Globus pallidus (tissue), 1 donor: ENCODE measurements at regions not wholly inside any gene's neighbourhood (a gene's known extent, or its start where the extent isn't known, plus 50 kb on each side); places are given as distances from the start of the nearest gene placed in this dataset.

Experiments used
- DNase-seq: peaks from one replicate; pipeline ENCODE4 v3.0.0-alpha.2; 2015; ENCODE audit warnings: low spot score

DNA sequence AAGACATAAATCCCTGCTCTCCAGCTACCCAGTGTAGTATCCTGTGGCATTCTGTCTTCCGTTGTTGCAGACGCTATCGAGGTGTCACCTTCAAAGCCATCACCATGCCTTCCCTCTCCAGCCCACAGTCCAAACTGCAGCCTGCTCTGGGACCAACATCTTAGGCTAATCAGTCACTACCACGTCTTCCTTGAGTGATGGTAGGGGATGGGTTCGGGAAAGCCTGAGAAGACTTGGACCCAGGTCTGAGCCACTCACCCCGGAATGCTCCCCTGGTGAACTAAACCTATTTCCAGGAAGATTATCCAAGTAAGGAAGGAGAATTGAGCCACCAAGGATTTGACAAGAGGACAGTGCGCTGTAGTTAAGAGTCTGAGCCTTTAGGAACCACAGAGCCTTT lies 52.9 kb upstream of the IRX1 start:
- DNase-seq = no peak

- no peak for DNase-seq
These were observed 53.5 kb upstream of the IRX1 start for GRCh38 chr5:3542158-3542557.

DNA sequence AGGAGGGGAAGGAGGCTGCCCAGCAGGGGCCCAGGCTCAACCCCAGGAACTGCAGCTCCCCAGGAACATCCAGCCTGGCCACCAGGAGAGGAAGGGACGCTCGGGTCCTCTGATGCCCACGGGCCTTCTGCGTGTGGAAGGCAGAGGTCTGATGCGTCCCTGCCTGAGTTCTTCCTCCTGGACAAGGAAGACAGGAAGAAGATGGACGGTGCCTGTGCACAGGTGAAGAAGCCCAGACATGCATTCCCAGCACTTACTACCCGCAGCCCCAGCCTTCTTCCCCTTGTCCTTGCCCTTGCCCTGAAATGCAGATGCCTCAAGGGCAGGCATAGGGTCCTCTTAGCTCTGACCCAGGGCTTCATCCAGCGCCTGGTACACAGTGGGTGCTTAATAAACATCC lies 56.7 kb upstream of the IRX1 start:
- no peak for DNase-seq

DNA sequence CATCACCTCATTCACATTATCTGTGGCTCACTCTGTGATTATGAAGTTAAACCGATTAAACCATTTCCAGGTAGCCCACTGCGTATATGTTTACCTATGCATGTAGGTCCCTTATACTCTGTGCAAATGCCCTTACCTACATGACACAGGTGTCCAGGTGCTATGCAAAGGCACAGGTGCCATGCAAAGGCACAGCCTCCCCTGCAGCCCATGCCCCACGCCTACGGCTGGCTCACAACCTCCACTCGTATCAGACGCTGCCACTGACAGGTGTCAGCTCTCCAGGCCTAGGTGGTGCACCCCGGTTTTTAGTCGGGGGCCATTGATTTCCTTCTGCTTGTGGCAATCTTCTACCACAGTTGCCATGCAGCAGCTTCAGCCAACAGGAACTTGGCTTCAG lies 57.7 kb upstream of the IRX1 start:
- no peak for DNase-seq

GRCh38 chr5:3535414-3536211 lies 60.0 kb upstream of the IRX1 start:
- DNase-seq = no peak

GRCh38 chr5:3534997-3535396 lies 60.6 kb upstream of the IRX1 start:
- no peak for DNase-seq

GRCh38 chr5:3531320-3531986 lies 64.2 kb upstream of the IRX1 start:
- DNase-seq = no peak

- no peak for DNase-seq
These were observed 65.4 kb upstream of the IRX1 start for GRCh38 chr5:3530251-3530650.

DNA sequence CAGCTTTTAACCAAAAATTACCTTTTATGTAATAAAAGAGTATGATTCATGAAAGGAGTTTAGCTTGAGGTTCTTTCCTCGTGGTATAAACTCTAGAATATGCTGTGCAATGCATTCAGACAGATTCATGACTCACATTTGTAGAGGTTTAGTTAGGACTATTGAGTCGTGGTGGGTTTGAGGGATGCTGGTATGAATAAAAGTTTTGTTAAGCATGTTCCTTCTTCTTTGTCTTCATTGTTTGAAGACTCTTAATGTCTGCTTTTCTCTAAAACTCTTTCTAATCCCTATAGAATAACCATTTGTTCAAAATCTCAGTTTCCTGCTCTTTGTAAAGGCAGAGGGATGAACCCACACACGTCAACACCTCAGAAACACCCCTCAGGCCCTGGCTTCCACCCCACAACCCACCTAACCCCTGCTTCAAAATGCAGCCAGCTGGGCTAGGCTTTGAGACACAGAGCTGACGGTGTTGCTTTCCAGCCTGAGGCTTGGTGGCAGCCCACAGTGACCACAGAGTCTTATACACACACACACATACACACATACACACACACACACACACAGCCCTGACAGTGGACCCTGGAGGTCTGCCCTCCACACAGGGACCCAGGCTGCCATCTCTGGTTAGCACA lies 69.0 kb upstream of the IRX1 start:
- DNase-seq = no peak

DNA sequence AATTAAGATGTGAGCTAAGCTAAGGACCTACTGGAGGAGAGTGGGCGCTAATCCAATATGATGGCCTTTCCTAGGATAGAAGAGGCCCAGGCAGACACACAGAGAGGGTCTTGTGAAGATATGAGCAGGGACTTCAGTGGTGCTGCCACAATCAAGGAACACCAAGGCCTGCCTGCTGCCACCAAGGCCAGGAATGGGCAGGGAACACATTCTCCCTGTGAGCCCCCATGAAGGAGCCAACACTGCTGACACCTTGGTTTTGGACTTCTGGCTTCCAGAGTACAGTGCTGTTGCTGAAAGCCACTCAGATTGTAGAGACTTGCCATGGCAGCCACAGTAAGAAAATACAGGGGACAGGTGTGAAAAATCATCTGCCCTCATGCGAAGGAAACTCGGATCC lies 73.1 kb upstream of the IRX1 start:
- no peak for DNase-seq

DNA sequence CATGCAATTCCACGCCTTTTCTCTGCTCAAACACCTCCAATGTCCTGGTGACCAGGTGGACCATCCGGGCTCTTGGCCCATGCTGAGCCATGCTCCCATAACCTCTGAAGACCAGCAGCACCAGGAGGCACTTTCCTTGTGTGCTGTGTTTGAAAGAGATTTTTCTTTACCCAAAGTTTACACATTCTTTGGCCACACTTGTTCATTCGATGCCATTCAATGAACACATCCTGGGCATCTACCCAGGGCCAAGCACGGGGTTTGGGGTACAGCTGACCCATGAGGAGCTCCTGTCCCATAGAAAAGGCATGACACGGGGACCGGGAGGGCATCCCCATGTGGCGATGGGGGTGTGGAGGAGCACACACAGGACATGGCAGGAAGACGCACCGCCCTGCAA lies 77.1 kb upstream of the IRX1 start:
- DNase-seq = no peak

GRCh38 chr5:3518051-3518450 lies 77.6 kb upstream of the IRX1 start:
- DNase-seq = no peak

DNA sequence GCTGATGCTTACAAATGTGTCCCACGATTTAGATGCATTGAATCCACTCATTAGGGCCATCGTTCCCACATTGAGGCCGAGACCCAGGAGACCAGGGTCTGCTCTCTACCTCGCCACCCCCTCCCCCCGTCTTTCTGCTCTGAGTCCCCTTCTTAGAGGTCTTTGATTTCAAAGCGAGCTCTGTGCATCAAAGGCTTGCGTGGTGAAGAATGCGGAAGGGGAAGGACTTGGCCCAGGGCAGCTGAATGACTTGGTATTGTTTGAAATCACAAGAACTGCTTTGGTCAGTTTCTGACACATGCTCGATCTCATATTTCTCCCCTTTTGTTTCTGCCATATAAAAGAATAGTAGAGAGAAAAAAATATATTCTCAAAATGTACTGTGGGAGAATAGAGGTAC lies 78.3 kb upstream of the IRX1 start:
- no peak for DNase-seq

- no peak for DNase-seq
These were observed 83.1 kb upstream of the IRX1 start for GRCh38 chr5:3512361-3513095.

GRCh38 chr5:3511934-3512333 lies 83.7 kb upstream of the IRX1 start:
- DNase-seq = no peak

GRCh38 chr5:3511519-3511918 lies 84.1 kb upstream of the IRX1 start:
- DNase-seq = no peak

DNA sequence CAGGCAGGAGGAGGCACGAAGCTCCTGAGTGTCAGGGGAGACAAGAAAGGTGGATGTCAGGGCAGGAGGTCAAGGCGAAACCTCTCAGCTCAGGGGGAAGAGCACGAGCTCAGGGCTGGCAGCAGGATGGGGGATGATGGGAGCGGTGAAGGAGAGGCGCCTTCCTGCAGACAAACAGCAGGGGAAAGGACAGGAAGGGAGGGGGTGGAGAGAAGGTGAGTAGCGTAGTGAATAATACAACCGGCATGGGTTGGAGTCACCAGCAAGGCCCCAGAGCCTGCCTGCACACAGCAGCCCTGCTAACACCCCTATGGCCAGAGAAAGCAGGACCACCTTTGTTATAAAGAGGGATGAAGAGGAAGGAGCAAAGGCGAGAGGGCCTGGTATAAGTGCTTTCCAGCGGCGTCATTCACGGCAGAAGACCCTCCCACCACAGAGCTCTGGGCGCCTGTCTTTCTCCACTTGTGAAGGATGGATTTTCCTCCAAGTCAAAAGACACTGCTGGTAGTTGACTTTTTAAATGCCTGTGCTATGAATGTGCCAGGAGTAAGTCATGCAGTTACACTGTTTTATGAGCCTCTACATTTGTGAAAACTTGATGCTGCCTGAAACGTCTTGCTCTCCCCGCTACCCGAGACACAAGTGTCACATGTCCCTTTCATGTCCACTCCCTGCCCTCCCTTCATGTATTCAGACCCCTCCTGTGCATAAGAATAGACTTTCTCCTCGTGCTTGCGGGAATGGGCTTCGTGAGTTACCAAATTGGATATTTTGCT lies 84.8 kb upstream of the IRX1 start:
- no peak for DNase-seq

DNA sequence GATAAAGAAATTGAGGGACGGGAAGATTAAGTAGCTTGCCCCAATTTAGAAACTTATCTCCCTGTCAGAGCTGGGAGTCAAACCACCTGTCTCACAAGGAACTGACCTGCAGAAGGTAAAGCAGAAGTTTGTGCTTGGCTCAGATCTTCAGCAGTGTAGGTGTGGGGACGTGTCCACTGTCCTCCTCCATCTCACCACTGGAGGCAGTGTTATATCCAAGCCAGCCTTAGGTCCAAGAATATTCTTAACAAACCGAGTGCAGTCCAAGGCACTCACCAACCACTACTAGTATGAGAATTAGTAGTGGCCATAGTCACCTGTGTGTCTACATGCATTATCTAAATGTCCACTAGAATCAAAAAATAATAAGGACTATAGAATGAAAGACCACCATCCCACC lies 86.3 kb upstream of the IRX1 start:
- DNase-seq = no peak

- DNase-seq = no peak
These were observed 87.2 kb upstream of the IRX1 start for GRCh38 chr5:3508395-3508794.

DNA sequence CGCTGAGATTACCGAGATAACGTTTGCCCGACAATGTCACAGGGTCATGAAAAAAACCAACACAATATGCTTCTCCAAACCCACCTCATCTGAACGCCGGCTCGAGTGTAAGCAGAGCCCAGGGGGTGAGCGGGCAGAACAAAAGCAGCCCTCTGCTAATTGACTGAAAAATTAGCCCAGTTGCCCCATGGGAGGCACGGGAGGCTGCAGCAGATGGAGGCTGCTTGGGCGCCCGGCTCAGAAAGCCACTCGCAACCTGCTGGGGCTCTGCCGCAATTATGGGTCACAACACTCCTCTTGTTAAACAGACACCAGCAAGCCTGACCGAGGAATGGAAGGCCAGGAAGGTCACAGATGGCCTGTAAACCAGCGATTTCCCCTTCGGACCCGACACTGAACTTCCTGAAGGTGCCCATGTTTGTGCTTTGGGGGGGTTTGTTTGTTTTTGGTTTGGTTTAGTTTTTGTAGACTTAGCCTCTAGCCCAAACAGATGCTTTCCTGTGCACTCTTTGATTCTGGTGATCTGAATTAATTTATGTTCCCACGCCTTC lies 104.6 kb upstream of the IRX1 start:
- DNase-seq = no peak

DNA sequence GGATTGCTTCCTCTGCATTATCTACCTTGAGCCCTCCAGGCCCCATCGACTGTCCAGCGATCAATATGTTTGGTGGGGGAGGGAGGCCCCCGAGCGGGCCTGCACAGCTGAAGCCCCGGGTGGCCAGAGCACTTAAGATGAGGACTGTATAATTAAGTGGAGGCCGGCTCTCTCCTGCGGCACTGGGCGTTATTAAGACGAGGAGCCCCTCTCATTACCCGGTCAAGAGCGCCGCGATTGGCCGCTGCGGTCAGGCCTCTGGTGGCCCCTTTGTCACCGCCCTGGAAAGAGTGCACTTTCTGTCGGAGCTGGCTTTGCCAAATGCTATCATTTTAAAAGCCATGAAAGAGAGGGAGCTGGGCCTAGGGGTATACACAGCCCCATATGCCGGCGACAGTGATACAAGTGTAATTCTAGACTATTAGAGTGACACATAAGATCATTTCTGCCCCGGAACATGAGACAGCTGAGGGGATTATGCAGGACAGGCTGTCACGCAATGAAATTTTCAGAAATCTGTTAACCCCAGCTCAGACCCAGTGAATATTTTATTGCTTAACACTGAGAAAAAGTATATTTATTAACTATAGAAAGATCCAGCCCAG lies 106.3 kb upstream of the IRX1 start:
- DNase-seq = no peak
